ENCODE measurements at regions not wholly inside any gene's neighbourhood (a gene's known extent, or its start where the extent isn't known, plus 50 kb on each side); places are given as distances from the start of the nearest gene placed in this dataset.

DNA sequence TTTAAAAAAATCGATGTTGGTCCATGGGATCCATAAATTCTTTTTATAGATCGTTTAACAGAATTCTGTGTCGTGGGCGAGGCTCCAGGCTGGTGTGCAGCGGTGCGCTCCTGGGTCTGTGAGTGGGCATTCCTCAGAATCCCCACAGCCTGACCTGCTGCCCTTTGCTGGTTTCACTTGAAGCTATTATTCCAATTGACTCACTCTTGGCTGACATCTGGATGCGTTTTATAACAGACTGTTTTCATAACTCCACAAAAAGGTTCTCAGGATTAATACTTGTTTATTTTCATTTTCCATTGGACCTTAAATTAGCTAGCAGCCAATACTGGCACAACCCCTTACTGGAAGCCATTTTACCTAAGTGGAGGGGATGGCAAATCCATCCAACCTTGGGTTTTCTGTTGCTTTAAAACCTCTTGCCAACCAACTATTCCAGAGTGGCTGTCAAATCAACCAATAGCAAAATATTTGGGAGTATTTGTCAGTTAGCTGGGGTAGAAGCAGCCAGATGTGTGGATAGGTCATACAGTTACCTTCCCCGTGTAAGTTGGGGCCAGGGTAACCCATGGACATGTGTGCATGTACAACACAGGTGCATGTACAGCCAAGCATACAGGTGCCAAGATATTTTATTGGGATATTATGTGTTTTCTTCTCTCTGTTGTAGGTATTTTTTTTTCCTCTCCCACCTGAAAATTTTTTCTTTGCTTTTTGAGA, 160.7 kb upstream of the ZNF32 start:
- no peak for DNase-seq (ENCODE audit: low read depth in 2 of 3, low spot score in 1 of 3)

DNA sequence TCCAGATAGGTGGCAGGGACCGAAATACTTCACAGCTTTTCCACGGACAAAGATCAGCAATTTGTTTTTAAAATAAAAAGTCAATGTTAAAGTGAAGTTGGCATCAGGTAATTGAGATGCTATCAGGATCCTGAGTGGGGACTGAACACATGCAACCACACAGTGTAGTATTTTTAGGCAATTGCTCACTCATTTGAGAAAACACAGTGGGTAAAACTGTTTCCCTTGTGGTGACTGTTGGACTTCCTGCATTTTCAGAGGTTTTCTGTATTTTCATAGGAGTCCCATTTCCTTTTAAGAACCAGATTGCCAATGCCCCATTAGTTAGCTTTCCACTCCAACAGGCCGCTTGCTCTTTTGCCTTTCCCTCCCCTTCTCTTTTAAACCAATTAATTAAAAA, 159.5 kb upstream of the ZNF32 start:
- no peak for DNase-seq (ENCODE audit: low read depth in 2 of 3, low spot score in 1 of 3)

DNA sequence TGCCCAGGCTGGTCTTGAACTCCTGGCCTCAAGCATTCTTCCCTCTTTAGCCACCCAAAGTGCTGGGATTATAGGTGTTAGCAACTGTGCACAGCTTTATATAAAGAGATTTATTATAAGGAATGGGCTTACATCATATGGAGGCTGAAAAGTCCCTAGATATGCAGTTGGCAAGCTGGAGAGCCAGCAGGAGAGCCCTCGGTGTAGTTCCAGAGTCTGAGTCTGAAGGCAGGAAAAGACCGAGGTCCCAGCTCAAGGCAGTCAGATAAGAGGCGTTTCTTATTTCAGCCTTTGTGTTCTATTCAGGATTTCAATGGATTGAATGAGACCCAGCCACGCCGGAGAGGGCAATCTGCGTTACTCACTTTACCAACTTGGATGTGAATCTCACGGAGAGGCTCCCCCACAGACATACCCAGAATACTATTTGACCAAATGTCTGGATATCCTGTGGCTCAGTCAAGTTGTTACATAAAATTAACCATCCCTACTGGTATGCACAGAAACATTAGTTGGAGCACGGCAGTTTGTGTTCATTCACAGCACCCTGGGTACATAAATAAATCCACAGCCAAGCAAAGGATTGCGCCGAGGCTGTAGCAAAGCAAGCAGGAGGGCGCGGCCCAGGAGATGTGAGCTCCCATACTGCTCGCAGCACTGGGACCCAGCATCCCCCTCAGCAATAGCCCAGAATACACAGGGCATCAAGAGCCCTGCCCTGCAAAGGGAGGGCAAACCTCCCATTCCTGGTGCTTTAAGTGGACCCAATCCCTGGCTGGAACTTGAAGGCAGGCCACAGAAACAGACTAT, 158.4 kb upstream of the ZNF32 start:
- no peak for DNase-seq (ENCODE audit: low read depth in 2 of 3, low spot score in 1 of 3)

DNA sequence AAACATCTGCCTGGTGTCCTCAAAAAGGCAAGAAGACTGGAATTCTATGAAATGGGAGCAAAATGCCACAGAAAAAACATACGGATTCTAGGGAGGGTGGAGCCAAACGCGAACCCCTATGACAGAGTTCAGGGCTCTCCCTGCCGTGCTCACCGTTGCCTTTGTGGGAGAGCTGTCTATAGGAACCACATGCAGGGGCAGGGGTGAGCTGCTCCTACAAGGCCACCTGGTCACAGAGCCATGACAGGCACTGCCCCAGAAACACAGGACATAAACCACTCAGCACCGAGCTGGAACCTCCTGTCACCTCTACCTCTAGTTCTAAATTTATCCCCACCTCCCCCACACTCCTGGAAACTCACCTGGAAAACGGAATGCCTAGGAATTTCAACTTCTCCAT, 155.1 kb upstream of the ZNF32 start:
- no peak for DNase-seq (ENCODE audit: low read depth in 2 of 3, low spot score in 1 of 3)

DNA sequence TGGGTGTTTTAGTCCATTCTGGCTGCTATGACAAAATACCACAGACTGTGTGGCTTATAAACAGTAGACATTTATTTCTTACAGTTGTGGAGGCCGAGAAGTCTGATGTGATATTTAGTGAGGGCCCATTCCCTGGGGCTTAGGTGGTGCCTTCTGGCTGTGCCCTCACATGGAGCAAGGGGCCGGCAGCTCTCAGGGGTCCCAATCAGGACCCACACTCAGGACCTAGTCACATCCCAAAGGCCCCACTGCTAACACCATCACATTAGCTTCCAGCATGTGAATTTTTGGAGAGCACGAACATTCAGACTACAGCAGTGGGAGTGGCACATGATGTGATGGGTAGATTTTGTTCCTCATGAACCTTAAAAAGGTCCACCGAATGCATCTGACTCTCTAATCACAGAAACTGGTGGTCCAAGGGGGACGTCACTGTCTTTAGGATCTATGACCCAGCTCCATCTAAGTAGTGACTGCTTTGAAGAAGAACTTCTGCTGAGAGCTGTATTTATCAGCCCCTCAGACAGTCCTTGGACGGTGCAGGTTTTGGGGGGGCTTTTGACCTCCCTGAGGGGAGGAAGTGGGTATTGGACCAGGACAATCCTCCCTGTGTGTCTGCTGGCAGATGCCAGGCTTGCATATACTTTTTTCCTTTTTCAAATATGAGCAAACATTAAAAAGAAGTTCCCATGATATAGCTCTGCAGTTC, 154.5 kb upstream of the ZNF32 start:
- no peak for DNase-seq (ENCODE audit: low read depth in 2 of 3, low spot score in 1 of 3)

DNA sequence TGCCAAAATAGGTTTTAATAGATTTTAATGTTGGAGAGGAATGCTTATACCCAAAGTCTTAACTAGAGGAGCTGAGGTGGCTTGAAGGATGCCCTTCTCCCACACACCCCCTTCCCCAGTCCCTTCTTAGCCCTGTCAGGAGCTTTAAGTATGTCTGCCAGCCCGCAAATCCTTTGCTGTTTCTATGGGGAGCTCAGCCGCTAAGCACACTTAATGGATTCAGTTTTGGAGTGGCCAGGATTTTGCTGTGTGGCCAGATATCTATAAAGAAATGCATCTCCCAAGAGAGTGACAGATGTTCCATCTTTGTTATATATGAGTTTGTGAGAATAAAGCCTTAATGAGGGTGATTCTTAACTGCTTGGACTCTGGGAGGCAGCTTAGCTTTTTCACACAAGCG, 152.9 kb upstream of the ZNF32 start:
- no peak for DNase-seq (ENCODE audit: low read depth in 2 of 3, low spot score in 1 of 3)

DNA sequence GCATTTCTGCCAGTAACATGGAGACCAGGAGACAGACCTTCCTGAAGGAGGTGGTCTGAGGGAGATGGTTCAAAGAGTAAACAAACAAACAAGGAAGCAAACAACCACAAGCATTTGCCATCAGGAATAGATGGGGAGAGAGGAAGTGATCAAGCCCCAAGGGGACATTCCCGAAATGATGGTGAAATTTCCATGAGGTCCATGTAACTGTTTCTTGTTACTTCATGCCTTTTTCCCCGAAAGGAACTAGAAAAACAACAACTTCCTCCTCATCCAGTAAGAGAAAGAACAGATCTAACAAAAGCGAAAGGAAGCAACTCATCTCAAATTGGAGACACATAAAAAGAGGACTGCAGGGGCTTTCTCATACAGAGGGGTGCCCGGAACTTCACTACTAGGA, 152.5 kb upstream of the ZNF32 start:
- DNase-seq (ENCODE audit: low read depth in 2 of 3, low spot score in 1 of 3): no peak

DNA sequence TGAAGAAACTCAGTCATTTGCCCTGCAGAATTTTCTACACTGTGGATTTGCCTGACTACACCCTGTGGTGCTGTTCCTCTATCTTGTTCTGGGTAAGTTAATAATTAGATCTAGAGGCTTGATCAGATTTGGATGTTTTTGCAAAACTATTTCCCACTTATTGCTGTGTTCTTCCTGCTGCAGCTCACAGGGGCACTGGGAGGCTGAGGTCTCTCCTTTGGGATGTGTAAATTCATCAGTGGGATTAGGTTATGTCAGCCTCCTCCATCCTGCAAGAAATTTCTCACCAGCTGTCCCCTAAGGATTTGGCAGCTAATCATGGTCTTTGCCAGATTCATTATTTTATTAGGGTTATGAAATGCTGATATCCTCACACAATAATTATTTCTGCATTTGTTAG, 148.1 kb upstream of the ZNF32 start:
- no peak for DNase-seq (ENCODE audit: low read depth in 2 of 3, low spot score in 1 of 3)

DNA sequence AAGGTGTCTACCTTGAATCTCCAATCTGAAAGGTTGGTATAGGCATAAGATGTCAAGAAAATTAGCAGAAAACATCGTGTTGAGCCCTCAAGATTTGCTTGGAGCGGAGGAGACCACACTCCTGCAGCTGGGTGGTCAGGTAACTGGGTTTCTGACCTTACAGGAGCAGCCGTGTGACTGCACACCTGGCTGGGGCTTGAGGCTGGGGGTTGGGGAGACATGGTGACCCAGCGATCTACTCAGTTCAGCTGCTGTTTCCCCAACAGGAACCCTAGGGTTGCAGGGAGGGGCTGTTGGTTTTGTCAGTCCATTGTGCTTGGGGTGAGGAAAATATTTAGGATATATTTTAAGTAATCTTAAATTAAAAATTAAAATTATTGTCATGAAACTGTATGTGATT, 147.0 kb upstream of the ZNF32 start:
- DNase-seq (ENCODE audit: low read depth in 2 of 3, low spot score in 1 of 3): no peak

DNA sequence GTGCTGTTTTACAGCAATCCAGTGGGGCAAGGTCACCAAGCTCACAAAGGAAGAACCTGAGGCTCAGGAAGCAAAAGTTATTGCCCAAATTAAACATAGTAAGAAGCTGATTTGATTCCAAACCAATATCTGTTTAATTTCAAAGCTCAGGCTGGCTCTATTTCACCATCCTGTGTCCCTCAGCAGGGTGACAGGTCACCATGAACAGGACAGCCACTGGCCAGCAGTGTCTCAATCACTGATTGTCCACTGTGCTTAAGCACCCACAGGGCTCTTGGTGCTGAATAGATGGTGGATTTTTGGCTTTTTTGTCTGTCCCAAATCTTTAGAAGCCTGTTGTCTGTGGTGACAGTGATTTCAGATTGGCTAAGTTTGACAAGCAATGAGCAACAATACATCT, 146.4 kb upstream of the ZNF32 start:
- DNase-seq (ENCODE audit: low read depth in 2 of 3, low spot score in 1 of 3): no peak

DNA sequence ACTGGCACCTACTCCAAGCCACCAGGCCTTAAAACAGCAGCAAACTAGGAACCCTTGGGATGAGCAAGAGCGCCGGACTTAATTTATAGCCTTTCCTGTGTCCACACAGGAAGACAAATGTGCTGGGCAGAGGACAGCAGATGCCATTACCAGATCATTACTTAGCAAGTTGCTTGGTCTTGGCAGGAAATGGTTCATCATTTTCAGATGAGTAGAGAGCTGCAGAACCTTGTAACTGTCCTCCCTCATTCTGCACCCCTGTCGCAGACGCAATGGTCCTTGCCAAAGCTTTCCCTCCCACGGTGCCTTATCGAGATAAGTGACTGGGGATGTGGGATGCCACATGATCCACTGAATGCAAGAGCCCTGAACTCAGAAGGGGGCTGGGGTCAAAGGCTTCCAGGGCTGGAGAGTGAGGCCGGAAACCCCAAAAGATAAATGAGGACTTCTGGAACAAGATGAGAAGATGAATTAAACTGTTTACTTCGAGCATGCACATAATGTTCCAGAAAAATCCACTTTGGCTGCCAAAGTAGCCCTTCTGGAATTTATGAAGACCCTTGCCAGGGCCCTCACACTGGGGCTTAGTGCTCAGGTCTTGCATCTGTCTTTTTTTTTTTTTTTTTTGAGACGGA, 145.6 kb upstream of the ZNF32 start:
- DNase-seq (ENCODE audit: low read depth in 2 of 3, low spot score in 1 of 3): no peak

DNA sequence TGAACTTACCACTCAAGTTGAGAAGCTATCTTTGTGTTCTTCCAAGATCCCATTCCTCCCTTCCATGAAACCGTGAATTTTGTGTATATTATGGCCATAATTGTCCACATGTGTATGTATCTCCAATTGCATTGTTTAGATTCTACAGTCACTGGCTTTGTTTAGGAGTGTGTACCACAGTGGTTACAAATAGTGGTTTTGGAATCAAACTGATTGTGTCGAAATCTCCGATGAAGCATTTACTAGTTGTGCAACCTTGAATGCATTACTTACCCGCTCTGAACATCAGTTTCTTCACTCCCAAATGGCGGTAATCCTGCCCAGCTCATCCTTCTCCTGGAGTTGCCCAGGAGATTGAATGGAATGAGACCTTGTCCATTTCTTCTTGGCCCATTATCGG, 145.0 kb upstream of the ZNF32 start:
- DNase-seq (ENCODE audit: low read depth in 2 of 3, low spot score in 1 of 3): no peak

DNA sequence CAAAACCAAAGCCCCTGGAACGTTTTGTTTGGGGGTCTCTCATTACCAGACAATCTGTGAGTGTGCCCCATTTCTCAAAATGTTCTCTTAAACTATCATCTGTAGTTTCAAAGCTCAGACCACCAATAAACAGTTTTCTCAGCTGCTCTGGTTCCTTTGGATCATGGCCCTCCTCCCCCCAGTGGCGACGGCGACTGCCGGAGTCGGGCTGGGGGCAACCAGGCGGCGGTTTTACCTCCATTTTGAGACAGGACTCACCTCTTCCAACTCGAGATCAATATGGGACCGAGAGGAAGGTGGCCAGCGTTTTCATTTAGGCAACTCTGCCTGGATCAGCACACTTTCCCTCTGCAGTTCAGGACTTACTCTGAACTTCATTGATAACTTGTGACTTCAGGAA, 141.5 kb upstream of the ZNF32 start:
- no peak for DNase-seq (ENCODE audit: low read depth in 2 of 3, low spot score in 1 of 3)

DNA sequence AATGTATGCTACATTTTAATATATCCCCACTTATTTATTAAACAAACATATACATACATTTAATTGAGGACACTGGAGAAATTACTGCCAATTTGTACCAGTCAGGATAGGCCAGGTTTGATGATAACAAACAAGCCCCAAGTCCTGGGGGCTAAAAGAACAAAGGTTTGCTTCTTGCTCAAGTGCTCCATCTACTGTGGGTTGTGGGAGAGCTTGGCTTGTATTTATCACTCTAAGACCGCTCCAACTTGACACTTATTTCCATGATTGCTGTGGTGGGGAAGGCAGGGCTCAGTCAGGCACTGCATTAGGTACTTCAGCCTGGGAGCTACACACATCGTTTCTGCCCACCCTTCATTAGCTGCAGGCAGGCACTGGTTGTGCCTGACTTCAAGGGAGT, 136.6 kb upstream of the ZNF32 start:
- no peak for DNase-seq (ENCODE audit: low read depth in 2 of 3, low spot score in 1 of 3)

DNA sequence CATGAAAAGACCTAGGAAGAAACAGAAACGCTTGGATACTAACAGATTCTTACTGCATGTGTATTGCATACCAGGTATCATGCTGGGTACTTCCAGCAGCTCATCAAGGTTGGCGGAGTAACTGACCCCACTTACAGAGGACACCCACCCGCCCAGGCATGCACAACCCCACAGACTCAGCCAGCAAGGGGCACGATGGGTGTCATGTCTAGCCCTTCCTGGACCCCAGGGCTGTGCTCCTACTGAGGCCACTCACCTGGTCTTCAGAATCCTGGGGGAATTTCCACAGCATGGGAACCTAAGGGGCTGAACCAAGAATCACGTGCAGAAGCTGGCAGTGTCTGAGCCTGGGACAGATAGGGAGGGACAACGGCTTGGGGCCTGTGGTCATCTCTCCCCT, 134.1 kb upstream of the ZNF32 start:
- DNase-seq (ENCODE audit: low read depth in 2 of 3, low spot score in 1 of 3): no peak

DNA sequence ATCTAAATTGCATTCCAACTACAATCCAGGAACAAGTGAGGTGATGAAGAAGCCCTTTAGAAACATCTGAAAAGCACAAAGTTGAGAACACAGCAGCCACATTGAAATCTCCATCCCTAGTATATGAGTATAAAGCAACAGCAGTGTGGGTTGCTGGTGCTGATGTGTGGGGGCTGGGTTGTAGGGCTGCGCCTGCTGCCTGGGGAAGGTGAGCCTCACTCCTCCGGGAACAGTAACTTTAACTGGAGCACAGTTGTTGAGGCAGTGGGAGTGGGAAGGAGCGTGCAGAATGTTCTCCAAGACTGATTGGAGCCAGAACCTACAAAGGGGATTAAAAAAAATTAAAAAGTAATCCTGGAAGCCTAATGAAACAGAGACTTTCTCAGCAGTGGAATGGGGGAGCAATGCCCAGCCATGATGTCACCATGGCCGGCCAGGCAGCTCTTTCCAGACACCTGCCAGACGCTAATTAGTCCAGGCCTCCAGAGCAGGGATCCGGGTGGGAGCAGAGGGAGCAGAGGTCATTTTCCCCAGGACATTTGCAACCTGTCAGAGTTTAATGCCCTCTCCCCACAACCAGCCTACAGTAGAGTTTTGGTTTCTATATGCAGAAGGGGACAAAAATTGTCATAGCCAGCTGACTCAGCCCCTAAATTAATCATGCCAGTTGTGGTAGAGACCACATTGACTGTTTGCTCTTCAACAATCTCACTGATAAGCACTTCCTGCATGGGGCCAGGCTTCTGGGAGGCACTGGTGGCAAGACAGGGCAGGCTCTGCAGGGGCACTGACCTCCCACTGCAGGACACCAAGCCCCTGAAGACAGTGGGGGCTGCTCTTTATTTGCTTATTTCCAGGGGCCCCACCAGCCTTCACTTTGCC, 133.0 kb upstream of the ZNF32 start:
- peak; percentile 13 to 34 (median 28) for DNase-seq (ENCODE audit: low read depth in 2 of 3, low spot score in 1 of 3)

DNA sequence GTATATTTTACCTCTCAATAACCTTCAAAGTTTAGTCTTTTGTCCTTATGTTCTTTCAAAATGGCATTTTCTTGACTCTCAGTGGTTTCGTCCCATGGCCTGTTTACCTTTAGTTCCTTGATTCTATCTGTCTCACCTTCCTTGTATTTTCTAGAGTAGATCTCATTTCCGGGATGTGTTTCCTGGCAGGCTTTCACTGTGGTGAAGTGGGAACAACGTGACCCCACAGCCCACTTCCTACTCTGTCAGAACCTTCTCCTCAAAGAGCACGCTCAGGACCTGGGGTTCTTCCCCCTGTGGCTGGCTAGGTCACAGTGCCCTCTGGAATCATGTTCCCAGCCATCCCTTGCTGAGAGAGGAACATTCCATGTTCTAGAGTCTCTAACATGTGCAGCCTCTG, 129.9 kb upstream of the ZNF32 start:
- no peak for DNase-seq (ENCODE audit: low read depth in 2 of 3, low spot score in 1 of 3)

DNA sequence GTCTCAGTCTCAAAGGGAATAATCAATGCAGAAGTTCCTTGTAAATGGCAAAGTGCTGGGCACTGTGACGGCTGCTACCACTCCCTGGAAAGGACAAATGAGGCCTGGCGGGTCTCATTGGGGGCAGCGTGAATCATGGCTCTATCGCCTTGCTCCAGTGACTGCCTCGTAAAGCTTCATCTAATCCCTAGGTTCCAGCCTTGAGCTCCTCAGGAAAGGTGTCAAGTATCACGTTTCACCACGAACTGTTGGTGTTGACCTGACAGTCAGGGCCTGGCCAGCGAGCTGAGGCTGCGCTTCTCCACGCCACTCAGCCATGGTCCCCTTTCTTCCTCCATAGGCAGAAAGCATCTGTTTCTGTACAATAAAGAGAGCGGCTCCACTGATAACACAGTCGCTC, 126.7 kb upstream of the ZNF32 start:
- DNase-seq (ENCODE audit: low read depth in 2 of 3, low spot score in 1 of 3): no peak

DNA sequence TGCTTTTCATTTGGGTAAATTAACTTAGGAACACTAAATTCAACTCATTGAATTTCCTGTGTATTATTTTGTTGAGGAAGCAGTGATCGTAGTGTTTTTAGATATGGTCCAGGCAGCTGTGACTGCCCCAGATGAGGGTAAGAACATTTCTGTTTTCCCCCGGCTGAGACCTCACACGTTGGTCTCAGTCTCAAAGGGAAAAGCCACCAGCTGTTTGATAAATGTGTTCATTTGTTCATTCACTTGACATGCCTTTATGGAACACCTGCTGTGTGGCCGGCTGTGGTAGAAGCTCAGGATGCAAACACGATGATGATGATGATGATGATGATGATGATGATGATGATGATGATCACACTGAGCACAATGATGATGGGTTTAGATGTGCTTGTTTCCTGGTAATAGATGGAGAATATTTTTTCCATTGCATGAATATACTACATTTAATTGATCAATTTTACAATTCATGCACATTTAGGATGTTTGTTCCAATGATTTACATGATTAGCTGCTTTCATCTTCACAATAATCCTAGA, 125.6 kb upstream of the ZNF32 start:
- no peak for DNase-seq (ENCODE audit: low read depth in 2 of 3, low spot score in 1 of 3)

DNA sequence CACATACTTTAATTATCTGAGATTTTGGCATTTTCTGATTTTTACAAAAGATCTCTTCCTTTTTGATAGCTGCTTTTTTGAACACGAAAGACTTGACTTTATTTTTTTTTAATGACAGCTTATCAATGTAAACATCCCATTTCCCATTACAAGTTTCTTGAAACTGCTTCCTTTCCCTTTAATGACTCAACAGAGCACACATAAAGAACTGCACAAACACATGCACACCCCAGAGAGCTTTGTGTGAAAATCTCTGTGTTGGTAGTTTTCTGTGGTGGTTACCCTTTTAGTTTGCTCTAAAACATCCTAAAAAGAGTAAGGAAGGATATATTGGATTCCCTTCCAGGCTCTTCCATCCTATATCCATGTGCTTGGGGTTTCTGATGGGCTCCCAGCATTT, 125.1 kb upstream of the ZNF32 start:
- DNase-seq (ENCODE audit: low read depth in 2 of 3, low spot score in 1 of 3): no peak

DNA sequence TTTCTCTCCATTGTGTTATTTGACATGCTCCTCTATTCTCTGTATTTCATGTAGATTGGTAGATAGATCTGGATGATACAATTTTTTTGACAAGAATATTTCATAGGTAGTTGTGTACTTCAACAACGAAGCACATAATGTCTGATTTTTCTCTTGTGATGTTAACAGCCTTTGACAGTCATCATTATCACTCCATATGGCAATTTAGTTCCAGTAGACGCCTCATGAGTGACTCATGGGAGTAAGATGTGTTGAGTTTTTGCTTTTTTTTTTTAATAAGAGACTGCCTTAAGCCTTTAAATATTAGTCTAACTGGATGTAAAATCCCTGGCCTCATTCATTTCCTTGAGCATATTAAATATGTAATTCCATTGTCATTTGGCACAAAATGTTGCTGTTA, 123.5 kb upstream of the ZNF32 start:
- no peak for DNase-seq (ENCODE audit: low read depth in 2 of 3, low spot score in 1 of 3)

All from stimulated activated CD4-positive, alpha-beta T cell treated with anti-CD3 and anti-CD28 coated beads, Interleukin-12 subunit alpha, Interleukin-12 subunit beta, amount 100 ng/mL, for 48 hours (primary cell).